HG02938 (cell line): ENCODE measurements at regions not wholly inside any gene's neighbourhood (a gene's known extent, or its start where the extent isn't known, plus 50 kb on each side); places are given as distances from the start of the nearest gene placed in this dataset.
"Not testable (repeated sequence)": the region's sequence is repeated elsewhere in the genome, so short reads cannot be mapped to it uniquely, and the experiment has no call there.

ENCODE experiments used
- ATAC-seq: cut with Tn5 transposase; IDR thresholded peaks from one replicate; pipeline ENCODE4 v1.9.1; 2021; ENCODE audit warnings: mild to moderate bottlenecking, moderate library complexity; ENCODE audit not compliant: unreplicated experiment

- ATAC-seq = no peak
Observed at GRCh38 chr4:30543057-30543456, 177.1 kb upstream of the PCDH7 start.

- ATAC-seq = no peak
Observed at GRCh38 chr4:30553151-30553550, 167.0 kb upstream of the PCDH7 start.

- no peak for ATAC-seq
Observed at GRCh38 chr4:30553706-30554105, 166.5 kb upstream of the PCDH7 start.

GRCh38 chr4:30555775-30556174 lies 164.4 kb upstream of the PCDH7 start:
- no peak for ATAC-seq

- no peak for ATAC-seq
Observed at GRCh38 chr4:30559481-30559880, 160.7 kb upstream of the PCDH7 start.

GRCh38 chr4:30586850-30587249 lies 133.3 kb upstream of the PCDH7 start:
- ATAC-seq = no peak

- ATAC-seq = not testable (repeated sequence)
Observed at GRCh38 chr4:30589669-30590068, 130.5 kb upstream of the PCDH7 start.

- no peak for ATAC-seq
Observed at GRCh38 chr4:30600246-30601017, 119.7 kb upstream of the PCDH7 start.

GRCh38 chr4:30601070-30601865 lies 118.9 kb upstream of the PCDH7 start:
- ATAC-seq = no peak

GRCh38 chr4:30605616-30606190 lies 114.5 kb upstream of the PCDH7 start:
- no peak for ATAC-seq

- ATAC-seq = no peak
Observed at GRCh38 chr4:30610361-30610760, 109.8 kb upstream of the PCDH7 start.

GRCh38 chr4:30614771-30615170 lies 105.4 kb upstream of the PCDH7 start:
- no peak for ATAC-seq

GRCh38 chr4:30616942-30617646 lies 103.1 kb upstream of the PCDH7 start:
- ATAC-seq = no peak

GRCh38 chr4:30617836-30618235 lies 102.3 kb upstream of the PCDH7 start:
- no peak for ATAC-seq

- no peak for ATAC-seq
Observed at GRCh38 chr4:30619679-30620078, 100.5 kb upstream of the PCDH7 start.

GRCh38 chr4:30620711-30621110 lies 99.5 kb upstream of the PCDH7 start:
- no peak for ATAC-seq

GRCh38 chr4:30630431-30630830 lies 89.7 kb upstream of the PCDH7 start:
- ATAC-seq = no peak

- ATAC-seq = no peak
Observed at GRCh38 chr4:30632751-30633150, 87.4 kb upstream of the PCDH7 start.

GRCh38 chr4:30641345-30641744 lies 78.8 kb upstream of the PCDH7 start:
- no peak for ATAC-seq

- ATAC-seq = no peak
Observed at GRCh38 chr4:30642567-30642966, 77.6 kb upstream of the PCDH7 start.

GRCh38 chr4:30653291-30653690 lies 66.9 kb upstream of the PCDH7 start:
- ATAC-seq = no peak
